ENCODE measurements at regions not wholly inside any gene's neighbourhood (a gene's known extent, or its start where the extent isn't known, plus 50 kb on each side); places are given as distances from the start of the nearest gene placed in this dataset.

DNA sequence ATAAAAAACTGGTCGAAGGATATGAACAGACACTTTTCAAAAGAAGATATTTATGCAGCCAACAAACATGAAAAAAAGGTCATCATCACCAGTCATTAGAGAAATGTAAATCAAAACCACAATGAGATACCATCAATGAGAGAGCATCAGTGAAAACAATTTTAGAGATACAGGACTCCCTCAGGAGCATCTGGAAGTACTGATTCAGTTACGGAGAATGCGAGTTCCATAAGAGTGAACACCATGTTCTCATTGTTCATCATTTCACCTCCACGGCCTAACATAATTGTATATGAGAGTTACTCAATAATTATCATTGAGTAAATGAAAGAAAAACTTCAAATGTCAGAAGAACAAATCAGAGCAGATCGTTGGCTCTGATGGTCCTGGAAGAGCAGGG, 140.9 kb upstream of the TANK start:
- TF ChIP-seq, protein P1, sequence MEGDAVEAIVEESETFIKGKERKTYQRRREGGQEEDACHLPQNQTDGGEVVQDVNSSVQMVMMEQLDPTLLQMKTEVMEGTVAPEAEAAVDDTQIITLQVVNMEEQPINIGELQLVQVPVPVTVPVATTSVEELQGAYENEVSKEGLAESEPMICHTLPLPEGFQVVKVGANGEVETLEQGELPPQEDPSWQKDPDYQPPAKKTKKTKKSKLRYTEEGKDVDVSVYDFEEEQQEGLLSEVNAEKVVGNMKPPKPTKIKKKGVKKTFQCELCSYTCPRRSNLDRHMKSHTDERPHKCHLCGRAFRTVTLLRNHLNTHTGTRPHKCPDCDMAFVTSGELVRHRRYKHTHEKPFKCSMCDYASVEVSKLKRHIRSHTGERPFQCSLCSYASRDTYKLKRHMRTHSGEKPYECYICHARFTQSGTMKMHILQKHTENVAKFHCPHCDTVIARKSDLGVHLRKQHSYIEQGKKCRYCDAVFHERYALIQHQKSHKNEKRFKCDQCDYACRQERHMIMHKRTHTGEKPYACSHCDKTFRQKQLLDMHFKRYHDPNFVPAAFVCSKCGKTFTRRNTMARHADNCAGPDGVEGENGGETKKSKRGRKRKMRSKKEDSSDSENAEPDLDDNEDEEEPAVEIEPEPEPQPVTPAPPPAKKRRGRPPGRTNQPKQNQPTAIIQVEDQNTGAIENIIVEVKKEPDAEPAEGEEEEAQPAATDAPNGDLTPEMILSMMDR (IDR thresholded peaks at IDR 0.05): no peak
- no peak for TF ChIP-seq POLR2A (IDR thresholded peaks at IDR 0.05)

Data from esophagus squamous epithelium (tissue), 4 donors.